GM12878 (cell line): ENCODE measurements at regions not wholly inside any gene's neighbourhood (a gene's known extent, or its start where the extent isn't known, plus 50 kb on each side); places are given as distances from the start of the nearest gene placed in this dataset.

Source experiments
- ATAC-seq: fragments of 200-7000 bp; cut with Tn5 transposase; 3 replicates; pipeline ENCODE4 v1.9.1; 2020; ENCODE audit warnings: mild to moderate bottlenecking, moderate library complexity
- BruUV-seq: library from RNA; stranded (reverse); fragments of 400-500 nt; replicated peaks from 2 replicates; lab custom pipeline; 2021; lab: Mats Ljungman, UMichigan
- CTCF ChIA-PET: fragments of 300-600 bp; sonication (Branson Sonifier 250); formaldehyde crosslinking; extraction: SDS; loops from one replicate; lab custom pipeline; 2021; ENCODE audit warnings: inconsistent platforms; lab: Yijun Ruan, JAX
- POLR2A ChIA-PET: fragments of 350-600 bp; formaldehyde crosslinking; extraction: SDS; loops from one replicate; lab custom pipeline; 2021; ENCODE audit warnings: inconsistent platforms; lab: Charles Lee
- RAD21 ChIA-PET: fragments of 300-600 bp; sonication (Branson Sonifier 250); formaldehyde crosslinking; loops from one replicate; lab custom pipeline; 2023; ENCODE audit warnings: antibody characterized with exemption; ENCODE audit not compliant: unreplicated experiment; lab: Charles Lee
- SMC1A ChIA-PET: fragments of 300-600 bp; sonication (Branson Sonifier 250); formaldehyde crosslinking; loops from one replicate; lab custom pipeline; 2023; ENCODE audit not compliant: unreplicated experiment, uncharacterized antibody; lab: Charles Lee
- DNase-seq: peaks from one replicate; pipeline ENCODE4 v3.0.0-alpha.2; 2011; ENCODE audit warnings: low read depth, low spot score
- FAIRE-seq: peaks from 3 replicates; lab custom pipeline; 2011; peaks lifted over from hg19 to GRCh38; lab: Jason Lieb, UNC
- H2AFZ ChIP-seq: 2 replicates; pipeline ENCODE4 v1.6.0; 2011; ENCODE audit warnings: low read depth, low read length, control low read depth; ENCODE audit not compliant: control insufficient read depth
- H3K27ac ChIP-seq: 2 replicates; pipeline ENCODE4 v1.5.1; 2011; ENCODE audit warnings: control low read depth; ENCODE audit not compliant: control insufficient read depth, insufficient read depth
- H3K27me3 ChIP-seq, 2 experiments: replicated peaks in 1 of 2; 2 replicates each; pipeline versions ENCODE4 v1.6.0 to v1.6.1; 2011; ENCODE audit warnings: low read length in 1 of 2; ENCODE audit not compliant: control insufficient read depth in 2 of 2, insufficient read depth in 2 of 2
- H3K36me3 ChIP-seq, 2 experiments: 2 replicates each; pipeline ENCODE4 v1.5.1; 2011; ENCODE audit warnings: low read length in 1 of 2; ENCODE audit not compliant: control insufficient read depth in 2 of 2, insufficient read depth in 2 of 2
- H3K4me1 ChIP-seq: 2 replicates; pipeline ENCODE4 v1.6.1; 2011; ENCODE audit warnings: mild to moderate bottlenecking, low read length, moderate library complexity, mixed read lengths; ENCODE audit not compliant: control insufficient read depth, insufficient read depth
- H3K4me2 ChIP-seq: 2 replicates; pipeline ENCODE4 v1.6.0; 2011; ENCODE audit warnings: control low read depth; ENCODE audit not compliant: control insufficient read depth, insufficient read depth
- H3K4me3 ChIP-seq: fragments of 200-600 bp; sonication (generic); 2 replicates; pipeline ENCODE4 v1.5.1; 2016
- H3K79me2 ChIP-seq: 2 replicates; pipeline ENCODE4 v1.6.0; 2011; ENCODE audit warnings: low read length; ENCODE audit not compliant: control insufficient read depth, insufficient read depth
- H3K9ac ChIP-seq: 2 replicates; pipeline ENCODE4 v1.8.0; 2011; ENCODE audit warnings: low read length, control low read depth, mixed read lengths; ENCODE audit not compliant: control insufficient read depth, insufficient read depth
- H3K9me3 ChIP-seq: replicated peaks from 3 replicates; pipeline ENCODE4 v1.5.1; 2011; ENCODE audit warnings: mild to moderate bottlenecking, low read length; ENCODE audit not compliant: control insufficient read depth, insufficient read depth
- H4K20me1 ChIP-seq: 2 replicates; pipeline ENCODE4 v1.6.0; 2011; ENCODE audit not compliant: control insufficient read depth, insufficient read depth
- CREM ChIP-seq: IDR thresholded peaks from 2 replicates; pipeline ENCODE4 v1.6.1; 2014; ENCODE audit warnings: antibody characterized with exemption, low read depth
- EZH2 ChIP-seq: IDR thresholded peaks from 2 replicates; pipeline ENCODE4 v1.6.1; 2012; ENCODE audit warnings: low read depth, mild to moderate bottlenecking, control low read depth, inconsistent platforms, low read length, borderline replicate concordance; ENCODE audit not compliant: control insufficient read depth
- HDAC6 ChIP-seq: fragments of 200-600 bp; sonication (generic); IDR thresholded peaks from one replicate; pipeline ENCODE4 v1.8.0; 2017; ENCODE audit warnings: antibody characterized with exemption; ENCODE audit not compliant: unreplicated experiment
- IRF4 ChIP-seq: IDR thresholded peaks from 2 replicates; pipeline ENCODE4 v1.6.1; 2011; ENCODE audit warnings: low read depth, low read length
- NRF1 ChIP-seq: conservative IDR thresholded peaks from 2 replicates; pipeline ENCODE4 v1.6.1; 2011; ENCODE audit warnings: mild to moderate bottlenecking, low read depth, low read length, improper control_type of control experiment
- POU2F2 ChIP-seq: IDR thresholded peaks from 3 replicates; pipeline ENCODE4 v1.6.1; 2011; ENCODE audit warnings: low read depth, mild to moderate bottlenecking, low read length, borderline replicate concordance
- RFX5 ChIP-seq: IDR thresholded peaks from 2 replicates; pipeline ENCODE4 v1.6.1; 2011; ENCODE audit warnings: low read depth, low read length, improper control_type of control experiment
- SMC3 ChIP-seq: IDR thresholded peaks from 2 replicates; pipeline ENCODE4 v1.6.1; 2011; ENCODE audit warnings: low read length, improper control_type of control experiment, borderline replicate concordance
- SUZ12 ChIP-seq: fragments of 200-600 bp; sonication (generic); IDR thresholded peaks from one replicate; pipeline ENCODE4 v1.6.1; 2018; ENCODE audit warnings: antibody characterized with exemption, mild to moderate bottlenecking; ENCODE audit not compliant: unreplicated experiment
- TCF7 ChIP-seq: IDR thresholded peaks from 2 replicates; pipeline ENCODE4 v1.6.1; 2014; ENCODE audit warnings: antibody characterized with exemption, borderline replicate concordance
- ZNF207 ChIP-seq: fragments of 450-650 bp; IDR thresholded peaks from 2 replicates; pipeline ENCODE4 v1.6.1; 2014; ENCODE audit warnings: antibody characterized with exemption, mild to moderate bottlenecking, borderline replicate concordance
- WGBS: methylation state at CpG from one replicate; pipeline ENCODE4 v1.1.6; 2016; ENCODE audit warnings: low lambda C conversion rate; ENCODE audit not compliant: insufficient replicate concordance, insufficient coverage; ENCODE audit errors: missing lambda C conversion rate; 5-methylcytosine and 5-hydroxymethylcytosine counted together
- in situ Hi-C: fragments of 300-500 bp; cut with MboI; formaldehyde crosslinking; loops from 9 replicates; pipeline ENCODE4 v1.14.3; 2018; ENCODE audit warnings: mixed read lengths
- intact Hi-C: fragments of 100-400 bp; cut with micrococcal nuclease; formaldehyde crosslinking; loops from one replicate; pipeline ENCODE4 v1.14.2; 2022; ENCODE audit not compliant: unreplicated experiment
- TF ChIP-seq, protein P1 (sequence below): fragments of 450-650 bp; IDR thresholded peaks from 2 replicates; pipeline ENCODE4 v1.6.1; 2018; ENCODE audit warnings: borderline replicate concordance, mild to moderate bottlenecking; ENCODE audit not compliant: partially characterized antibody
- TF ChIP-seq, protein P2 (sequence below): fragments of 450-650 bp; IDR thresholded peaks from 2 replicates; pipeline ENCODE4 v1.6.1; 2017; ENCODE audit warnings: low read depth, mild to moderate bottlenecking, moderate library complexity

DNA sequence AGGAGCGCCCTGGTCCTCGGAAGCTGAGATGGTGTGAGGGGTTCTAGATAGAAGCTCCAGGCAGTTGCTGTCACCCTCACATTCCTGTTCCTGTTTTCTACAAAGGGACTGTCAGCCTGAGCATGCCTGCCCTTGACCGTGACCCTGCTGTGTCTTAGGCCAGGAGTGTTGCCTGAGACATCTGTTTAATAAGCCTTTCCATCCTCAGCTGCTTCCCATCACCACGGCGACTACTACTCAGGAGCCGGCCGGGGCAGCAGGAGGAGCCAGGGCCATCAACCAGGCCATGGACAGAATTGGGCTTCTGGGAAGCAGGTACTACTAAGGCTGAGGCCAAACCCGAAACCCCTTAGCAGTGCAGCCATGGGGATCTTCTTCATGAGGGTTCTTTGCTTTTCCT, 151.4 kb downstream of the KATNIP start:
- ChIA-PET SMC1A (no interaction called here), RAD21 (no interaction called here), POLR2A (no interaction called here), CTCF (no interaction called here)
- no peak overlapping the region for H3K4me3 ChIP-seq
- H4K20me1 ChIP-seq = no peaks in the 10 kb centered on the region
- WGBS = 94% methylated on average over 8 of the region's 8 CpGs
- no peak overlapping the region for H2AFZ ChIP-seq
- no peak overlapping the region for H3K9ac ChIP-seq
- H3K4me2 ChIP-seq = no peak overlapping the region
- no peaks in the 10 kb centered on the region for H3K9me3 ChIP-seq
- H3K4me1 ChIP-seq = no peaks in the 10 kb centered on the region
- no peak for TF ChIP-seq SUZ12
- TF ChIP-seq CREM = no peak
- TF ChIP-seq POU2F2 = no peak
- TF ChIP-seq, protein P1, sequence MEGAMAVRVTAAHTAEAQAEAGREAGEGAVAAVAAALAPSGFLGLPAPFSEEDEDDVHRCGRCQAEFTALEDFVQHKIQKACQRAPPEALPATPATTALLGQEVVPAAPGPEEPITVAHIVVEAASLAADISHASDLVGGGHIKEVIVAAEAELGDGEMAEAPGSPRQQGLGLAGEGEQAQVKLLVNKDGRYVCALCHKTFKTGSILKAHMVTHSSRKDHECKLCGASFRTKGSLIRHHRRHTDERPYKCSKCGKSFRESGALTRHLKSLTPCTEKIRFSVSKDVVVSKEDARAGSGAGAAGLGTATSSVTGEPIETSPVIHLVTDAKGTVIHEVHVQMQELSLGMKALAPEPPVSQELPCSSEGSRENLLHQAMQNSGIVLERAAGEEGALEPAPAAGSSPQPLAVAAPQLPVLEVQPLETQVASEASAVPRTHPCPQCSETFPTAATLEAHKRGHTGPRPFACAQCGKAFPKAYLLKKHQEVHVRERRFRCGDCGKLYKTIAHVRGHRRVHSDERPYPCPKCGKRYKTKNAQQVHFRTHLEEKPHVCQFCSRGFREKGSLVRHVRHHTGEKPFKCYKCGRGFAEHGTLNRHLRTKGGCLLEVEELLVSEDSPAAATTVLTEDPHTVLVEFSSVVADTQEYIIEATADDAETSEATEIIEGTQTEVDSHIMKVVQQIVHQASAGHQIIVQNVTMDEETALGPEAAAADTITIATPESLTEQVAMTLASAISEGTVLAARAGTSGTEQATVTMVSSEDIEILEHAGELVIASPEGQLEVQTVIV = no peak
- TF ChIP-seq RFX5 = no peak
- TF ChIP-seq SMC3 = no peak
- TF ChIP-seq, protein P2, sequence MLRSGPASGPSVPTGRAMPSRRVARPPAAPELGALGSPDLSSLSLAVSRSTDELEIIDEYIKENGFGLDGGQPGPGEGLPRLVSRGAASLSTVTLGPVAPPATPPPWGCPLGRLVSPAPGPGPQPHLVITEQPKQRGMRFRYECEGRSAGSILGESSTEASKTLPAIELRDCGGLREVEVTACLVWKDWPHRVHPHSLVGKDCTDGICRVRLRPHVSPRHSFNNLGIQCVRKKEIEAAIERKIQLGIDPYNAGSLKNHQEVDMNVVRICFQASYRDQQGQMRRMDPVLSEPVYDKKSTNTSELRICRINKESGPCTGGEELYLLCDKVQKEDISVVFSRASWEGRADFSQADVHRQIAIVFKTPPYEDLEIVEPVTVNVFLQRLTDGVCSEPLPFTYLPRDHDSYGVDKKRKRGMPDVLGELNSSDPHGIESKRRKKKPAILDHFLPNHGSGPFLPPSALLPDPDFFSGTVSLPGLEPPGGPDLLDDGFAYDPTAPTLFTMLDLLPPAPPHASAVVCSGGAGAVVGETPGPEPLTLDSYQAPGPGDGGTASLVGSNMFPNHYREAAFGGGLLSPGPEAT = no peak
- TF ChIP-seq HDAC6 = no peak
- no peak for TF ChIP-seq ZNF207
- TF ChIP-seq NRF1 = no peak
- no peak for TF ChIP-seq EZH2
- TF ChIP-seq IRF4 = no peak
- TF ChIP-seq TCF7 = no peak
- in situ Hi-C loops = no loop called here
- BruUV-seq = no TSS peak
- intact Hi-C loops = no loop called here
- no peaks in the 10 kb centered on the region for H3K79me2 ChIP-seq
- no peaks in the 10 kb centered on the region for H3K36me3 ChIP-seq
- H3K27me3 ChIP-seq = no peaks in the 10 kb centered on the region
- no peak for FAIRE-seq
- no peak for ATAC-seq
- H3K27ac ChIP-seq = no peak overlapping the region
- no peak for DNase-seq
